ENCODE measurements at regions not wholly inside any gene's neighbourhood (a gene's known extent, or its start where the extent isn't known, plus 50 kb on each side); places are given as distances from the start of the nearest gene placed in this dataset.

DNA sequence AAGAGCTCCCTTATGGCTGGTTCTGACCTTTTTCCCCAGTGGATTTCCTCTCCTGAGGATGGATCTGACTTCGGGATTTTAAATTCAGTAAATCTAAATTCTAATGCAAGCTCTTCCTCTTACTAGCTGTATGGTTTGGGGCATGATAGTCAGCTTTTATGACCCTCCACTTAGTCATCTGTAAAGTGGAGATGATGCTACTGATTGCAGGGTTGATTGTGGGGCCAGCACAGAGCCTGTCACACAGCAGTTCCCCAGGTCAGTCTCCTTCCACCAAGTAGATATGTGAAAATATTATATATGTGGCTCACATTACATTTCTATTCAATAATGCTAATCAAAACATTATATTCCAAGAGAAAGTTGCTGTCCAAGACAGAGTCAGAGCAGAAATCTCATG is 141.3 kb upstream of the UBE2E1 start:
- no peak for DNase-seq (ENCODE audit: low spot score)

DNA sequence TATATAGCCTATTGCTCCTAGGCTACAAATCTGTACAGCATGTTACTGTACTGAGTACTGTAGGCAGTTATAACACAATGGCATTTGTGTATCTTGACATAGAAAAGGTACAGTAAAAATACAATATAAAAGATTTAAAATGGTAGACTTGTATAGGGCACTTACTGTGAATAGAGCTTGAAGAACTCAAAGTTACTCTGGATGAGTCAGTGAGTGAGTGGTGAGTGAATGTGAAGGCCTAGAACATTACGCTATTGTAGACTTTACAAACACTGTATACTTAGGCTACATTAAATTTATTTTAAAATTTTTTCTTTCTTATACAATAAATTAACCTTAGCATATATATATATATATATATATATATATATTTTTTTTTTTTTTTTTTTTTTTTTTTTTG is 140.0 kb upstream of the UBE2E1 start:
- DNase-seq (ENCODE audit: low spot score), result no peak

DNA sequence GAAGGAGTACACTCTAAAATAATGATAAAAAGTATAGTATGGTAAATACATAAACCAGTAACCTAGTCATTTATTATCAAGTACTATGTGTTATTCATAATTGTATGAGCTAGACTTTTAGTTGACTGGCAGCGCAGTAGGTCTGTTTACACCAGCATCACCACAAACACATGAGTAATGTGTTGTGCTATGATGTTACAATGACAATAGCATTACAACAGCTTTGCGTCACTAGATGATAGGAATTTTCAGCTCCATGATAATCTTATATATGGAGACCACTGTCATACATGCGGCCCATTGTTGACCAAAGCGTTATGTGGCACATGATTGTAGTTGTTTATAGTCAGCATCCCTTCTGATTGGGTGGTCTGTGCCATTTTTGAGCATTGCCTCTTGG is 138.9 kb upstream of the UBE2E1 start:
- DNase-seq (ENCODE audit: low spot score), result no peak

DNA sequence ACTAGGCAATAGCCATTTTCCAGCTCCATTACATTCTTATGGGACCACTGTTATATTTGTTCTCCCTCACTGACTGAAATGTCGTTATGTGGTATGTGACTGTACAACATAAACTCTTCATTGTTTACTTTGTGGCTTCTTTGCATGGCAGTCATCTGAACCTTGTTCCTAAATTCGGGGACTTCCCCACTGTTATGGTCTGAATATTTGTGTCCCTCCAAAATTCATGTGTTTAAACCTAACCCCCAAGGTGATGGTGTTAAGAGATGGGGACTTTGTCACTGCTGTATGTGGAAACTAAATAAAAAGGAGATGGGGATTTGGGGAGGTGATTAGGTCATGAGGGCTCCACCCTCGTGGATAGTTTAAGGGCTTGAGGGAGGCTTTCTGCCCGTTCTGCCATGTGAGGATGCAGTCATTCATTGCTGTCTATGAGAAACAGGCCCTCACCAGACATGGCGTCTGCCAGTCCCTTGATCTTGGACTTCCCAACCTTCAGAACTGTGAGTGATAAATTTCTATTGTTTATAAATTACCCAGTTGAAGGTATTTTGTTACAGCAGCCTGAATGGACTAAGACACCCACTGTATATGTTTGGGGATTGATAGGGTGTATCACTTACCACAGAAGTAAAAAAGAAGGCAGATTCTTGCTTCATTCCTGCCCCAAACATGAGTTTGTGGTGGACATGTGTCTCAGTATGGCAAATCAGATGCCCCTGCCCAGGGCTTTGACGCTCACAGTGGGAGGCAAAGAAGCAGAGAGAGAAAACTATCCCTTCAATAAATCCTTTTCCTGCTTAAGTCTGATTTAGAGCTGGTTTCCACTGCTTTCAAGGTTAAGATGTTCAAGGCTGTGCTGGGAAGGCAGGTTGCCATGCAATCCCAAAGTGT is 138.0 kb upstream of the UBE2E1 start:
- no peak for DNase-seq (ENCODE audit: low spot score)

DNA sequence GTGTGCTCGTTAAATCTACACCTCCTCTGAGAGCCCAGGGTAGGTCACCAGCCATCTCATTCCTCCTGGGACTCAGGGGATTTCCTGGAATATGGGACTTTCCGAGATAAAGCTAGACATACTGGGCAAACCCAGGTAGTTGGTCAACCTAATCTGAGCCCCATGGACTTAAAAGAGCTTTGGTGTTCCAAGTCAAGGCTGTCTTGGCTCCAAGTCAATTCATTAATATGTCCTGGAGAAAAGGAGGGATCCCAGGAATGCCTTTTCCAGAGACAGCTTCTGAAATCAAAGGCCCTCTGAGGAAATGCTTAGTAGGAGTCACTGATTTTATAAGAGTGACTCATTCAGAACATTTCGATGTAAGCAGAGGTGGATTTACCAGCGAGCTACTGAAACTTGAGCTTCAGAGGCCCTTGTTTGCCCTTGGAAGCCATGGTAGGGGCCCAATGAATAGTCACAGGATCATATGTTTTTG is 137.3 kb upstream of the UBE2E1 start:
- DNase-seq (ENCODE audit: low spot score), result no peak

DNA sequence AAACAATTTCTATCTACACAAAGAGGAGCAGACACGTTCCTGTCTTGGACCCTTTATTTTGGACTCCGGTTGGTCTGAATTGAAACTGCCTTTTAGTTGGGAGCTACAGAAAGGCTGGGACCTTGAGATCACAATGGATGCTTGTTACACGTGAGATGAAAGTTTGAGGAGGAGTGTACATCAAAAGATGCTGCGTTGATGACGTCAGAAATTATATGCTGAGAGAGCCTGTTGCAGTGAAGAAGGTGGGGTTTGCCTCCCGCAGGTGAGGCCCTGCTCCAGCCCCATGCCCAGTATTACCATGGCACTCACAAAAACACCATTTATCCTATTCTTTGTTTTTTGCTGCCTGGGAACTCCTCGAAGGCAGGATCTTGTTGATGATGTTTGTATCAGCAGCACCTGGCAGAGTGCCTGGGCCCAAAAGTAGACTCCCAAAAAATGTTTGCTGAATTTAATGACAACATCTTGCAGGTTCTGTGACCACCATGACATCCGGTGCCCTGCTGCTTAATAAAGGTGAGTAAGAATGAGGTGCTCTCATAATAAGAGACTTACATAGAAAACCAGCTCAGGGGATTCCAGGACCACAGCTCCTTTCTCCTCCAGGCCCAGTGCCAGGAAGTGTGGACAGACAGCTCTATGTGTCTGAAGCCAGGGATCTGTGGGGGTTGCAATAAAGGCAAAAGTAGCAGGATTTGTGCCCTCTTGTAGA is 136.1 kb upstream of the UBE2E1 start:
- DNase-seq (ENCODE audit: low spot score), result no peak

DNA sequence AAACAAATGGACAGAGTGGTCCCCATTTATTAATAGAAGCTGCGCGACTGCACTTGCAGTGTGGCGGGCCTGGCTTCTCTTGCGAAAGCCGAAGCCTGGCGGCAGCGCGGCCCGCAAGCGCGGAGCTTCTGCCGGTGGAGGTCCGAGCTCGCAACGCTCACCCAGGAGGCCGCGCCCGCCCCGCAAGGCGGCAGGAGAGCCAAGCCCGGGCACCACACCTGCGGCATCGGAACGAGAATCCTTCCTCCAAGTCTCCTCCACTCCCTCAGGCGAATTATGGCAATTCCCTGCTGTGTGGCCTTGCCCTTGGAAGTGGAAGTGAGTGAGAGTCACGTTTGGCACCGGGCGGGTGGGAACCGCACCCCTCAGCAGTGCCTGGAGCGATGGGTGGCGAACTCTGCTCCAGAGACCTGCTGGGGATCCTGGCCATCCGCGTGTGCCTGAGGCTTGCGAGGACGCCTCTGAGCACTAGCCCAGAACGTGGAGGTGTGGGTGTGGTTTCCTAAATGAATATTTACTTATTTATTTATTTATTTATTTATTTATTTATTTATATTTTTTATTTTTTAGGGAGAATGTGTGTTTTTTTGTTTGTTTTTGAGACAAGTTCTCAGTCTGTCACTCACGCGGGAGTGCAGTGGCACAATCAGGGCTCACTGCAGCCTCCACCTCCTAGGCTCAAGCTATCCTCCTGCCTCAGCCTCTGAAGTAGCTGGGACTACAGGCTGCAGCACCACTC is 133.7 kb upstream of the UBE2E1 start:
- DNase-seq (ENCODE audit: low spot score), result no peak

DNA sequence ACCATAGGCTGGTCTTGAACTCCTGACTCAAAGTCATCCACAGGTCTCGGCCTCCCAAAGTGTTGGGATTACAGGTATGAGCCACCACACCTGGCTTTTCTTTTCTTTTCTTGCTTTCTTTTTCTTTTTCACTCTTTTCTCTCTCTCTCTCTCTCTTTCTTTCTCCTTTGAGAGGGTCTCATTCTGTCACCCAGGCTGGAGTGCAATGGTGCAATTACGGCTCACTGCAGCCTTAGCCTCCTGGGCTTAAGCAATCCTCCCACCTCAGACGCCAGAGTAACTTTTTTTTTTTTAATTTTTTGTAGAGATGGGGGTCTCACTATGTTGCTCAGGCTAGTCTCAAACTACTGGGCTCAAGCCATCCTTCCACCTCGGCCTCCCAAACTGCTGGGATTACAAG is 133.1 kb upstream of the UBE2E1 start:
- DNase-seq (ENCODE audit: low spot score), result no peak

DNA sequence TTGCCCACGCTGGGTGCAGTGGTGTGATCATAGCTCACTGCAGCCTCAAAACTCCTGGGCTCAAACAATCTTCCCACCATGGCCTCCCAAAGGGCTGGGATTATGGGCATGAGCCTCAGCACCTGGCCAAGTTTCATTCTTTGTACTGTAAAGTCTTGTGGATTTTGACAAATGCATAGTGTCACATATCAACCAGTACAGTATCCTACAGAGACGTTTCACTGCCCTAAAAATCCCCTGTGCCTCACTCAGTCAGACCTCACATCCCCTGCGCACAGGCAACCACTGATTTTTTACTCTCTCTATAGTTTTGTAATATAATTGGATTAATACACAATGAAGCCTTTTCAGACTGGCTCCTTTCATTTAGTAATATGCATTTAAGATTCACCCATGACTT is 130.7 kb upstream of the UBE2E1 start:
- no peak for DNase-seq (ENCODE audit: low spot score)

DNA sequence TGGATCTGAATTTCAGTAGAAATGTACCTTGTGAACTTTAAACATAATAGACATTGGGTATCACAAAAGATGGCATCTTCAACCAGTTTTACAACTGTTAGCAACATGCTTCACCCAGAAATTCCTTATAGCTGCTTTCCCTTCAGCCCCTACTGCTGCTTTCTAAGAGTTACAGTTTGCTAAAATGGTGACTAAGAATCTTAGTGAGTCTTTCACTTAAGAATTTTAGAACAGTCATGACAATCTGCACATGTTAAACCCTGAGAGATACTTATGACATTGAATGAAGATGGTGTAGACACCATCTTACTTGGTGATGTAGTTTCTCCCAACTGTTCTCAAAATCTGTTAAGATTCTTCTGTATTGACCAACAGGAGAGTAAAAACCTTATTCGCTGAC is 129.7 kb upstream of the UBE2E1 start:
- no peak for DNase-seq (ENCODE audit: low spot score)

DNA sequence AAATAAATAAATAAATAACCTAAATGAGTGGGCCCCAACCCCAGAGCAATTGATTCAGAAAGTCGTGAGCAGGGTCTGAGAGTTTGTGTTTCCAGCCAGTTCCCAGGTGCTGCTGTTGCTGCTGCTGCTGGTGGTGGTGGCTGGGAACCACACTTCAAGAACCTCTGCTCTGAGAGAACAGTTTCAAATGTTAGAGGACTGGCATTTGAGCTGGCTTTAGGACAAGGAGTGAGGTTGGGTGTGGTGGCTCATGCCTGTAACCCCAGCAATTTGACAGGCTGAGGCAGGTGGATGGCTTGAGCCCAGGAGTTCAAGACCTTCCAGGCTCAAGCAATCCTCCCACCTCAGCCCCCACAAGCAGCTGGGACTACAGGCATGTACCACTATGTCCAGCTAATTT is 123.1 kb upstream of the UBE2E1 start:
- no peak for DNase-seq (ENCODE audit: low spot score)

DNA sequence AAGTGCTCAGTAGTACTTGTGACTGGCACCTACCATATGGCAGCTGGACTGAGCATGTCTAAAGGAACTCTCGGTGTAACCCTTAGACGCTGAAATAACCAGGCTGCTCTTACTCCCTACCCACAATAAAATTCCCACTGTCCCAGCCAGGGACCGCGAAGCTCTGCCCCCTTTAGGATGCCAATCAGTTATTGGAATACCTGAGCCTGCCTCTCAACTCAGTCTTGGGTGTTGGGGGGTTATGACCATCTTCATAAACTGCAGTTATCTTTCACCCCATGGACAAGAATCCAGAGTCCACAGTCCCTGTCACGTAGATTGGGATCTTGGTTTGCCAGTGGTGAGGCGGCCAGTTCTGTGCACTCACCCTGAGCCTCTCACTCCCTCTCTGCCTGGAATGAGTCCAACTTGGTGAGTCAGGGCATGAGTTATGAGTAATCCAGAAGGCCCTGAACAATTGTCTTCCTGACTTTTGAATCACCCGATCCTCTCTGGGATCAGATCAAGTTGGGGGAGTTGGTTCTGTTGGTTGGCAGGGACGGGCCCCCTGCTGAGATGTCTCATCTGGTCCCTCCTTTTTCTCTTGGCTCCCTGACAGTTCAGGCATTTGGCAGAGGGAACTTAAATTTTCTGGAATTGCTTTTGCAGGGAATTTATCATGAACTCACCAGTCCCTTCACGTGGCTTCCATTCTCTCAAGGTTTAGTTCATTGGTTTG is 120.1 kb upstream of the UBE2E1 start:
- DNase-seq (ENCODE audit: low spot score), result no peak

DNA sequence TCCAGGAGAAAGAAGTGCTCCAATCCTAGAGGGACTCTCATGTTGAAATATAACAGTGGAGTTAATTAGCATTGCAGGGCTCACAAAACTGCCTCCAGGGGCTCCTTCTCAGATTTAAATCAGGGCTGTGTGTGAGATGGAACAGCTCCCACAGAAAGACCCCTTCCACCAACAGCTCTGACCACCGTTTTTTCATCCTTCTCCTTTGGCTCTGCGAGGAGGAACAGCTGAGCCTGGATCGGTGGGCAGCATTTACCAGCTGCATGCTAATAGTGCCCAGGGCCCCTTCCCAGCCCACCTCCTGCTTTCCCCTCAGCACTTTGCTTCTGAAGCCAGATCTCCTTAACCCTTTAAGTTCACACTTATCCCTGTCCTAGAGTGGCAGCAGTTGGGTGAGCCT is 119.2 kb upstream of the UBE2E1 start:
- DNase-seq (ENCODE audit: low spot score), result no peak

DNA sequence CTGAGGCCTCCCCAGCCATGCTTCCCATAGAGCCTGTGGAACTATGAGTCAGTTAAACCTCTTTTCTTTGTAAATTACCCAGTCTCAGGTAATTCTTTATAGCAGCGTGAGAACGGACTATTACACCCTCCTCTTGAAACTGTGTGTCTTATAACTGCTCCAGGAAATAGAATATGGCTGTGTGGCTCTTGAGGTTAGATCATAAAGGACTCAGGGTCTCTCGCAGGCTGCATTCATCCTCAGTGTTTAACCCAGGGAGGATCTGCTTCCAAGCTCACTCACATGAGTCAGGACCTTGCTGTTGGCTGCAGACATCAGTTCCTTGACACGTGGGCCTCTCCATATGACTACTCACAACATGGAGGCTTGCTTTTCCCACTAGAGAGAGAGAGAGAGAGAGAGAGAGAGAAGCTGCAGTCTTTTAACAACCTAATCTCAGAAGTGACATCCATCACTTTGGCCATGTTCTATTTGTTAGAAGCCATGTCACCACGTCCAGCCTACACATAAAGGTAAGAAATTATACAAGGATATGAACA is 114.3 kb upstream of the UBE2E1 start:
- no peak for DNase-seq (ENCODE audit: low spot score)

DNA sequence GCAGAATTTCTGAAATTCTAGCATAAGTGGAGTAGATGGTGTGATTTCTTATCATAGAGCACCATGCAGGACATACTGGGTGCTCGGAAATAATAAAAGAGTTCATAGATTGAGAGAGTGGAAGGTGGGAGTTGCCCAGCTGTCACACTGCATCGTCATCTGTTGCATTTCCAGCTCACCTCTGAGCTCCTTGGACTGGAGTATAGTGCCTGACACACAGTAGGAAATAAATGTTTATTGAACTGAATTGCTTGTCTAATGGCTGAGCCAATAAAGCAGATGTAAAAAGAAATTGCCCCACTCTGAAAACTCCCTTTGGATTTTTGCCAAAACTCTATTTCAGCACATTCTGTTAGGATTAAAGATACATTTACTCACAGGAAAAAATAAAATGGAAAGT is 108.9 kb upstream of the UBE2E1 start:
- no peak for DNase-seq (ENCODE audit: low spot score)

DNA sequence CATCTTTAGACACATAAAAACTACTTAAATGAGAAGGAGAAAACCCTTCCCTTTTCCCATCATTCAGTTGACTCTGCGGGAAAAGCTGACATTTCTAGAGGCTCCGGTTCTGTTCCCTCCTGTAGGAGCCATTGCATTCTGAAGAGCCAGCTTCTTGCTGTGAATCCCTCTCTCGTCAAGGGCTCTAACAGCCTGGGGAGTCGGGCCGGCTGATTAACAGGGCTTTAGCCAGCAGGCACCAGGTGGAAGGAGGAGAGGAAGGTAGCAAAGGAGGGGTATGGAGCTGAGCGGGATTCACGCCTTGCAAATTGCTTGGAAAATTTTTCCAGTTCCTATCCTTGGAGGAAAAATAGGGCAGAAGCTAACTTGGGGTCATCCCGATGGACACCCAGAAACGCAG is 108.3 kb upstream of the UBE2E1 start:
- DNase-seq (ENCODE audit: low spot score), result no peak

DNA sequence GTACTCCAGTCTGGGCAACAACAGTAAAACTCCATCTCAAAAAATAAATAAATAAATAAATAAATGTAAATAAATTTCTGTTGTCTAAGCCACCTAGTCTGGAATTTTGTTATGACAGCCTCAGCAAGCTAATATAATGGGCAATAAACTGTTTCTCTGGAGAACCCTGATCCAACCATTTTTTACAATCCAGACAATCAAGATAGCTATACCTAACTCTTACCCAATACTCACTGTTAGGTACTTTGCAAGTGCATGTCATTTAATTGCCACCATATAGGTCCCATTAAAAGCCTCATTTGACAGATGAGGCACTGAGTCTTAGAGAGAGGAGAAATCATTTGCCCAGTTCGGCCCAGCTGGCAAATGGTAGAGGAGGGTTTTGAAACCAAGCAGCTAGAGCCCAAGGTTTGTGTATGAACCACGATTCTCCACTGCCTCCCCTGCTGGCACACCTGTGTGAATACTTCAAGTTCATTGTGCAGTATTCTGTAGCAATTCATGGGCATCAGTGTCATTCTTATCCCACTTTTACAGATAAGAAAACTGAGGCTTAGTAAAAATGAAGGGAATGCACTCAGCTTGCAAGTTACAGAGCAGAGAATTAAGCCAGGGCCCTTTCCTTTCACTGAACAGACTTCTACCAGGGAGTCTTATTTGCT is 107.0 kb upstream of the UBE2E1 start:
- no peak for DNase-seq (ENCODE audit: low spot score)

DNA sequence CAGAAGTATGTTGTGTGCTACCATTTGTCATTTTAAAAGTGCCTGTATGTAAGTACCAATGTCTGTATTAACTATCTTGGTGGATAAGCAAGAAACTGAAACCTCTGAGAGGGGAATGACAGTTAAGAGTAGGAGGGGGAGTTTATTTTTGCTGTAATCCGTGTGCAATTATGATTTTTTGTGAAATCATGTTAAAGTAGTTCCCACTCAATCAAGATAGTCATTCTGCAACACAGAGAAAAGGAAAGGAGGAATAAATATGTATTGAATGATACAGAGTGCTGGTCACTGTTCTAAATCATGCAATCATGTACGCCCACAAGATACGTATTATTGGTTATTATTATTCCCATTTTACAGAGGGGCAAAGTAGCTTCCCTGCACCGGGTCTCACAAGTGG is 105.1 kb upstream of the UBE2E1 start:
- DNase-seq (ENCODE audit: low spot score), result no peak

DNA sequence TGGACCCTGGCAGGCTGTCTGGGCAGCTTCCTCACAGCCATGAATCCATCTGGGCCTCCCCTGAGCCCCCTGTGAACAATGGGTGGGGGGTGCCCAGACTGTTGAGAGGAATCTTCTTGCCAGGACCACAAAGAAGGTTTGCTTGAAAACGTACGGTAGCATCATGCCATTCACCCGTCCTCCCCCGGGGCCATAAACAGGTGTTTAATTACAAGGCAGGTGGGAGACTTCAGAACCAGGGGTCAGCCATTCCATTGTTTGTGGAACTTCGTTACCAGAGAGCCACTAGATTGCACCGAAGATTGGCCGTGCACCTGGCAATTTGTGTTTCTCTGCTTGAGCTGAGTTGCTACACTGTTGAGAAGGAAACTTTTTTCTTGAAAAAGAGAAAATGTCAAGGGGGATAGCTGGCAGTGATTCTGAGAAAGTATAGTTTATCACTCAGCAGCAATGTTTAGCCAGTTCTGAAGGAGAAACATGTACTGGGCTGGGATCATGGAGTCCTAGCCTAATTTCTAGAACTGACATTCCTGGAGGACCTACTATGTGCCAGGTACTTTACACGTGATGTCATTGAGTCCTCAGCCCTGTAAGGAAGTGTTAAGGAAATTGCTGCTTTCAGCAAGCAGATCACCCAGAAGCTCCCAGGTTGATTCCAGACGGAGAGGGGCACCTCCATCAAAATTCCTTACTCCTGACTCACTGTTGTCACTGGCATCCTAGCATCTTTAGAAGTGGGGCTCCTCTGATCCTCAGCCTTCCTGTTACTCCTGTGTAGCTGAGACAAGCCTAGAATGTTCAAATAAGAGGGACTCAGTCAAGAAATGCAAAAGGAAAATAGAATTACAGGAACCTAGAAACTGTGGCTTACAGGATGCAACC is 103.8 kb upstream of the UBE2E1 start:
- no peak for DNase-seq (ENCODE audit: low spot score)

DNA sequence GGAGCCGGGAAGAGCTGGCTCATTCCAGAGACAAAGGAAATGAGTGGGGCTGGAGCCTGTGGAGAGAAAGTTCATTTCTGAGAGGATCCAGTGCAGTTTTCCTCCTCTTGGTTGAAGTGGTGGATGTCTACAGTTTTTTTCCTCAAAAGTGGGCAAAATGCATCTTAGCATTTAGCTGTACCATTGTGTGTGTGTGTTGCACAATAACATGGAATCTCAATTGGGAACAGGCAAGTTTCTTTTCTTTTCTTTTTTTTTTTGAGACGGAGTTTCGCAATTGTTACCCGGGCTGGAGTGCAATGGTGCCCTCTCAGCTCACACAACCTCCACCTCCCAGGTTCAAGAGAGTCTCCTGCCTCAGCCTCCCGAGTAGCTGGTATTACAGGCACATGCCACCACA is 101.5 kb upstream of the UBE2E1 start:
- no peak for DNase-seq (ENCODE audit: low spot score)
